H1 (cell line): ENCODE measurements at regions not wholly inside any gene's neighbourhood (a gene's known extent, or its start where the extent isn't known, plus 50 kb on each side); places are given as distances from the start of the nearest gene placed in this dataset.

Source experiments
- CTCF ChIA-PET: fragments of 300-600 bp; sonication (Branson Sonifier 250); formaldehyde crosslinking; loops from one replicate; lab custom pipeline; 2021; ENCODE audit not compliant: partially characterized antibody; lab: Charles Lee
- POLR2A ChIA-PET: fragments of 300-600 bp; sonication (Branson Sonifier 250); formaldehyde crosslinking; loops from one replicate; lab custom pipeline; 2021; ENCODE audit warnings: inconsistent platforms; ENCODE audit not compliant: partially characterized antibody; lab: Charles Lee
- DNase-seq, 2 experiments: peaks; one replicate each; pipeline versions ENCODE4 v3.0.0 to v3.0.0-alpha.2; 2010 to 2022; ENCODE audit warnings: low spot score in 2 of 2, low read depth in 1 of 2, mixed read lengths in 1 of 2
- FAIRE-seq: peaks from 2 replicates; lab custom pipeline; 2011; peaks lifted over from hg19 to GRCh38; lab: Jason Lieb, UNC
- H2AFZ ChIP-seq: 2 replicates; pipeline ENCODE4 v1.8.1; 2012; ENCODE audit warnings: low read length, inconsistent platforms
- H2AK5ac ChIP-seq: 2 replicates; pipeline ENCODE4 v1.6.1; 2013; ENCODE audit warnings: low read depth, low read length
- H2BK120ac ChIP-seq: replicated peaks from 2 replicates; pipeline ENCODE3; 2013; ENCODE audit warnings: low read depth, low read length, inconsistent platforms
- H2BK12ac ChIP-seq: 2 replicates; pipeline ENCODE4 v1.6.1; 2013; ENCODE audit warnings: low read depth, low read length
- H2BK15ac ChIP-seq: 2 replicates; pipeline ENCODE4 v1.6.1; 2013; ENCODE audit warnings: low read length
- H2BK20ac ChIP-seq: 2 replicates; pipeline ENCODE4 v1.6.1; 2013; ENCODE audit warnings: low read length
- H2BK5ac ChIP-seq: 2 replicates; pipeline ENCODE4 v1.6.1; 2013; ENCODE audit warnings: low read depth, low read length
- H3K14ac ChIP-seq: 2 replicates; pipeline ENCODE4 v1.6.1; 2013; ENCODE audit warnings: inconsistent platforms; ENCODE audit not compliant: insufficient read length
- H3K18ac ChIP-seq: 2 replicates; pipeline ENCODE4 v1.6.1; 2013; ENCODE audit warnings: low read length; ENCODE audit errors: extremely low read depth
- H3K23ac ChIP-seq: 2 replicates; pipeline ENCODE4 v1.6.1; 2013; ENCODE audit warnings: inconsistent platforms; ENCODE audit not compliant: insufficient read length
- H3K23me2 ChIP-seq: 2 replicates; pipeline ENCODE4 v1.6.1; 2013; ENCODE audit warnings: low read depth, low read length
- H3K27ac ChIP-seq: 2 replicates; pipeline ENCODE4 v1.6.1; 2011; ENCODE audit warnings: low read depth, low read length, inconsistent platforms
- H3K27me3 ChIP-seq, 4 experiments: replicated peaks in 1 of 4; 1 replicate in 1 of 4; 2 replicates in 3 of 4; pipeline versions ENCODE4 v1.6.1 to v1.8.1; 2011 to 2013; ENCODE audit warnings: low read length in 3 of 4, mild to moderate bottlenecking in 3 of 4, inconsistent platforms in 2 of 4, mixed read lengths in 2 of 4, moderate library complexity in 1 of 4; ENCODE audit not compliant: control insufficient read depth in 3 of 4, insufficient read depth in 3 of 4; ENCODE audit errors: extremely low read depth in 1 of 4
- H3K36me3 ChIP-seq, 4 experiments: 2 replicates each; pipeline versions ENCODE4 v1.6.1 to v1.8.1; 2011 to 2013; ENCODE audit warnings: mild to moderate bottlenecking in 4 of 4, low read length in 3 of 4, moderate library complexity in 2 of 4, control low read depth in 1 of 4, inconsistent platforms in 1 of 4; ENCODE audit not compliant: insufficient read depth in 4 of 4, control insufficient read depth in 2 of 4
- H3K4ac ChIP-seq: replicated peaks from 2 replicates; pipeline ENCODE3; 2013; ENCODE audit warnings: low read length, low read depth, mixed read lengths, inconsistent platforms; ENCODE audit not compliant: insufficient read length
- H3K4me1 ChIP-seq, 4 experiments: replicated peaks in 1 of 4; 1 replicate in 1 of 4; 2 replicates in 3 of 4; pipeline versions ENCODE4 v1.6.1 to v1.8.1; 2011 to 2013; ENCODE audit warnings: low read length in 3 of 4, inconsistent platforms in 2 of 4, mixed read lengths in 1 of 4; ENCODE audit not compliant: insufficient read depth in 4 of 4, control insufficient read depth in 3 of 4
- H3K4me2 ChIP-seq, 2 experiments: 2 replicates each; pipeline versions ENCODE4 v1.6.1 to v1.8.1; 2011 to 2013; ENCODE audit warnings: low read depth in 2 of 2, low read length in 2 of 2, control low read depth in 1 of 2, inconsistent platforms in 1 of 2, mild to moderate bottlenecking in 1 of 2; ENCODE audit not compliant: insufficient read depth in 1 of 2
- H3K4me3 ChIP-seq, 4 experiments: fragments of 200-600, 300-600 bp in 1 of 4; sonication (generic), shearing (Covaris generic), sonication (Bioruptor Twin) in 1 of 4; 2 replicates each; pipeline versions ENCODE4 v1.5.1 to v1.8.1; 2011 to 2016; ENCODE audit warnings: low read length in 4 of 4, low read depth in 3 of 4, control low read depth in 2 of 4, inconsistent platforms in 2 of 4, mild to moderate bottlenecking in 2 of 4, mixed read lengths in 1 of 4, moderate library complexity in 1 of 4; ENCODE audit not compliant: insufficient read depth in 2 of 4; ENCODE audit errors: extremely low read depth in 1 of 4
- H3K56ac ChIP-seq: replicated peaks from 2 replicates; pipeline ENCODE3; 2013; ENCODE audit warnings: low read depth, mild to moderate bottlenecking, mixed read lengths, low read length, inconsistent platforms; ENCODE audit not compliant: insufficient read length
- H3K79me1 ChIP-seq: 2 replicates; pipeline ENCODE4 v1.6.1; 2013; ENCODE audit warnings: low read depth, low read length, control low read depth
- H3K79me2 ChIP-seq, 2 experiments: 2 replicates each; pipeline versions ENCODE4 v1.6.1 to v1.8.1; 2012 to 2013; ENCODE audit warnings: low read length in 2 of 2, mild to moderate bottlenecking in 2 of 2, inconsistent platforms in 1 of 2; ENCODE audit not compliant: insufficient read depth in 2 of 2, control insufficient read depth in 1 of 2
- H3K9ac ChIP-seq, 4 experiments: replicated peaks in 1 of 4; 1 replicate in 1 of 4; 2 replicates in 3 of 4; pipeline versions ENCODE4 v1.6.1 to v1.8.1; 2011 to 2013; ENCODE audit warnings: low read depth in 3 of 4, low read length in 3 of 4, control low read depth in 2 of 4, mild to moderate bottlenecking in 2 of 4, moderate library complexity in 2 of 4, inconsistent platforms in 1 of 4; ENCODE audit errors: extremely low read depth in 1 of 4
- H3K9me3 ChIP-seq, 2 experiments: 2 replicates each; pipeline versions ENCODE4 v1.6.1 to v1.8.1; 2012 to 2013; ENCODE audit warnings: mild to moderate bottlenecking in 2 of 2, moderate library complexity in 2 of 2, control low read depth in 1 of 2, inconsistent platforms in 1 of 2, low read depth in 1 of 2, low read length in 1 of 2, mixed read lengths in 1 of 2; ENCODE audit not compliant: insufficient read depth in 2 of 2
- H4K20me1 ChIP-seq, 2 experiments: replicated peaks in 1 of 2; 2 replicates each; pipeline versions ENCODE3 to v1.8.1; 2011 to 2013; ENCODE audit warnings: inconsistent platforms in 2 of 2, low read length in 2 of 2, mild to moderate bottlenecking in 1 of 2; ENCODE audit not compliant: insufficient read depth in 2 of 2, control insufficient read depth in 1 of 2
- H4K5ac ChIP-seq: 2 replicates; pipeline ENCODE4 v1.6.1; 2013; ENCODE audit warnings: low read length, low read depth, mixed read lengths, inconsistent platforms; ENCODE audit not compliant: insufficient read length
- H4K8ac ChIP-seq: 2 replicates; pipeline ENCODE4 v1.8.0; 2013; ENCODE audit warnings: mild to moderate bottlenecking, moderate library complexity, low read length, inconsistent platforms; ENCODE audit not compliant: insufficient read depth; ENCODE audit errors: extremely low read depth
- H4K91ac ChIP-seq: replicated peaks from 2 replicates; pipeline ENCODE3; 2013; ENCODE audit warnings: low read length, mixed read lengths, inconsistent platforms; ENCODE audit not compliant: insufficient read length
- ASH2L ChIP-seq: fragments of 200-600, 300-600 bp; sonication (generic); IDR thresholded peaks from one replicate; pipeline ENCODE4 v1.7.1; 2017; ENCODE audit warnings: low read length
- CHD1 ChIP-seq: IDR thresholded peaks from 2 replicates; pipeline ENCODE4 v1.6.1; 2012; ENCODE audit warnings: low read depth, low read length, improper control_type of control experiment
- EZH2 ChIP-seq: fragments of 200-600 bp; sonication (generic); IDR thresholded peaks from 2 replicates; pipeline ENCODE4 v1.7.1; 2012; ENCODE audit warnings: low read depth, mild to moderate bottlenecking, moderate library complexity, low read length, inconsistent platforms; ENCODE audit not compliant: severe bottlenecking
- GABPA ChIP-seq: IDR thresholded peaks from 2 replicates; pipeline ENCODE4 v1.6.1; 2011; ENCODE audit warnings: mild to moderate bottlenecking, low read length, moderate library complexity, borderline replicate concordance; ENCODE audit not compliant: insufficient read depth
- HDAC2 ChIP-seq, 2 experiments: fragments of 300-600 bp in 1 of 2; sonication (generic) in 1 of 2; IDR thresholded peaks; 2 replicates each; pipeline ENCODE4 v1.6.1; 2011 to 2012; ENCODE audit warnings: low read depth in 2 of 2, low read length in 2 of 2, mild to moderate bottlenecking in 2 of 2, moderate library complexity in 2 of 2, borderline replicate concordance in 1 of 2, inconsistent platforms in 1 of 2
- JUND ChIP-seq: IDR thresholded peaks from 2 replicates; pipeline ENCODE4 v1.6.1; 2011; ENCODE audit warnings: mild to moderate bottlenecking, improper control_type of control experiment, low read length
- WGBS, 2 experiments: shearing (Covaris generic) in 1 of 2; methylation state at CpG; one replicate each; pipeline versions ENCODE4 v1.1.6 to v1.1.7; 2013 to 2015; ENCODE audit warnings: low lambda C conversion rate in 2 of 2, mixed read lengths in 2 of 2, inconsistent platforms in 1 of 2, low coverage in 1 of 2, missing lambda C conversion rate in 1 of 2; ENCODE audit not compliant: insufficient replicate concordance in 2 of 2, insufficient coverage in 1 of 2, insufficient read length in 1 of 2; ENCODE audit errors: extremely low coverage in 1 of 2, missing lambda C conversion rate in 1 of 2; 5-methylcytosine and 5-hydroxymethylcytosine counted together

GRCh38 chr18:77567205-77567604 is 317.6 kb downstream of the GALR1 start:
- no peak overlapping the region for H2AK5ac ChIP-seq
- CTCF ChIA-PET, result interaction anchor here (1.2 kb wide), 1 partner anchor 135 kb away, joined by 3 read pairs; no protein-coding TSS in a partner anchor
- H3K56ac ChIP-seq, result no peak overlapping the region
- 87% methylated on average over 8 of the region's 8 CpGs; no CpG with 5 or more reads in 1 of the 2 experiments for WGBS, 2 experiments
- H3K36me3 ChIP-seq, result no peaks in the 10 kb centered on the region
- H3K27me3 ChIP-seq, result no peaks in the 10 kb centered on the region
- no peak for DNase-seq
- H4K8ac ChIP-seq, result no peak overlapping the region
- H3K9ac ChIP-seq, result no peak overlapping the region
- POLR2A ChIA-PET, result no interaction called here
- no peak overlapping the region for H4K91ac ChIP-seq
- H3K14ac ChIP-seq, result no peak overlapping the region
- no peak overlapping the region for H3K4me2 ChIP-seq
- H3K4ac ChIP-seq, result no peak overlapping the region
- H3K23me2 ChIP-seq, result no peaks in the 10 kb centered on the region; the same call in 1 of the 2 replicates
- peaks cover 0 to 1% of the 10 kb centered on the region in 2 experiments for H4K20me1 ChIP-seq
- TF ChIP-seq ASH2L, result no peak
- no peak for TF ChIP-seq HDAC2 (IDR thresholded peaks at IDR 0.05; ENCODE audit: borderline replicate concordance in 1 of 2, low read depth in 2 of 2, low read length in 2 of 2)
- TF ChIP-seq EZH2, result no peak
- TF ChIP-seq CHD1, result no peak
- no peak for TF ChIP-seq JUND
- no peak for TF ChIP-seq GABPA
- TF ChIP-seq, all 59 proteins: peak for 0
- Histone ChIP-seq H3K79me2 (no peaks in the 10 kb centered on the region), H3K23ac (no peak overlapping the region), H3K79me1 (no peaks in the 10 kb centered on the region), H3K9me3 (peaks cover 11 to 12% of the 10 kb centered on the region in 2 experiments; a peak in 3 of 4 replicates), H2AFZ (no peak overlapping the region), H3K27ac (no peak overlapping the region), H3K4me1 (peaks cover 0 to 3% (median 1%) of the 10 kb centered on the region in 4 experiments; a peak in 1 of 7 replicates), H2BK20ac (no peak overlapping the region), H2BK120ac (no peak overlapping the region), H3K18ac (no peak overlapping the region), H2BK12ac (no peak overlapping the region), H2BK15ac (no peak overlapping the region), H4K5ac (no peak overlapping the region), H3K4me3 (no peak overlapping the region), H2BK5ac (no peak overlapping the region)
- FAIRE-seq, result no peak
